NCI-H748 treated with DMSO at 0.1 percent for 48 hours (cell line): ENCODE measurements at regions not wholly inside any gene's neighbourhood (a gene's known extent, or its start where the extent isn't known, plus 50 kb on each side); places are given as distances from the start of the nearest gene placed in this dataset.

Experiments
- DNase-seq: peaks from one replicate; lab custom pipeline; 2025; lab: John Stamatoyannopoulos, UW

DNA sequence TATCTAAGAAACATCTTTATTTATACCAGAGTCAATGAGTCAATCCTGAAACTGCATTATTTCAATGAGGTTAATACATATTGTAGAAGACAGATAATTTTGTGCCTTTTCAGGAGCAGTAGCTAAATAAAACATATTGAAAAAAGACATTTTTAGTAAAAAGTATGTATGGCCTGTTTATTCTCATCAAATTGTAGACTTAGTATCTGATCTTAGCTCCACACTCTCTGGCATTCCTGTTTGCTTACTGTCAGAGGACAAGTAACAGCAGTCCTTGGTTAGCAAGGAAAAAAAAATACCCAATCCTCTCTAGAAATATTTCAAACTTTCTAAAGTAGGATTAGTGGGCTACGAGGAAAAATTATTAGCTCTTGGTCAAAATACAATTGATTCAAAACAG, 50.5 kb upstream of the GUCY1A1 start:
- no peak for DNase-seq

GRCh38 chr4:155615081-155615887, 51.4 kb upstream of the GUCY1A1 start:
- no peak for DNase-seq

DNA sequence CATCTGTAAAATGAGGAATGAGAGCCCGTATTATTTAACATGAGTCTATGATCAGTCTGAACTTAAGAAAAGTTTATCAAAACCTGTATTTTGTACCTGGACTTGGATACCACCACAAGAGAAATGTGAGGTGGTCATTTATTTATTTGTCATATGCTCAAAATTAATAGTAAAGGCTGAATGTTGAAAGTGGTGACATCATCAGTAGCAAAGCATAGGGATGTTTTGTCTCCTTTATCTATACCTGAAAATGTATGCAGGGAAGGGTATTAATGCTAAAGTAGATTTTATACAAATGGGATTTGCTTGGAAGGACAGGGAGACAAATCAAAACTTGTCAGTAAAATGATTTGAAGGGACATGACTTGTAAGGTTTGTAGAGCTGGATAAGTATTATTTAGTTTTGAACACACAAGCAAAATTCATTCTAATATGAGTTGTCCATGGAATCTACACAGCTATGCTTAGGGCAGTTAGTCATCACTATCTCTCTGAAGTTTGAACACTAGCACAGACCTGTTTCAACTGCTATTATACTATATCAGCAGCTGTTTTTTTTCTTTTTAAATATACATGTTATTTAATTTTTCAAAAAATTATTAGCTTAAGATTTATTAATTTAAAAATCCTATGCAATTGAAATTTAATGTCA, 52.4 kb upstream of the GUCY1A1 start:
- DNase-seq, result no peak

- DNase-seq, result no peak
Observed at GRCh38 chr4:155612074-155612473, 54.6 kb upstream of the GUCY1A1 start.

- no peak for DNase-seq
Observed at GRCh38 chr4:155611501-155611900, 55.1 kb upstream of the GUCY1A1 start.

GRCh38 chr4:155610143-155610542, 56.5 kb upstream of the GUCY1A1 start:
- DNase-seq, result no peak

GRCh38 chr4:155609455-155610059, 57.1 kb upstream of the GUCY1A1 start:
- DNase-seq, result no peak

- DNase-seq, result no peak
Observed at GRCh38 chr4:155608225-155608885, 58.3 kb upstream of the GUCY1A1 start.

GRCh38 chr4:155607481-155607880, 59.2 kb upstream of the GUCY1A1 start:
- DNase-seq, result no peak

DNA sequence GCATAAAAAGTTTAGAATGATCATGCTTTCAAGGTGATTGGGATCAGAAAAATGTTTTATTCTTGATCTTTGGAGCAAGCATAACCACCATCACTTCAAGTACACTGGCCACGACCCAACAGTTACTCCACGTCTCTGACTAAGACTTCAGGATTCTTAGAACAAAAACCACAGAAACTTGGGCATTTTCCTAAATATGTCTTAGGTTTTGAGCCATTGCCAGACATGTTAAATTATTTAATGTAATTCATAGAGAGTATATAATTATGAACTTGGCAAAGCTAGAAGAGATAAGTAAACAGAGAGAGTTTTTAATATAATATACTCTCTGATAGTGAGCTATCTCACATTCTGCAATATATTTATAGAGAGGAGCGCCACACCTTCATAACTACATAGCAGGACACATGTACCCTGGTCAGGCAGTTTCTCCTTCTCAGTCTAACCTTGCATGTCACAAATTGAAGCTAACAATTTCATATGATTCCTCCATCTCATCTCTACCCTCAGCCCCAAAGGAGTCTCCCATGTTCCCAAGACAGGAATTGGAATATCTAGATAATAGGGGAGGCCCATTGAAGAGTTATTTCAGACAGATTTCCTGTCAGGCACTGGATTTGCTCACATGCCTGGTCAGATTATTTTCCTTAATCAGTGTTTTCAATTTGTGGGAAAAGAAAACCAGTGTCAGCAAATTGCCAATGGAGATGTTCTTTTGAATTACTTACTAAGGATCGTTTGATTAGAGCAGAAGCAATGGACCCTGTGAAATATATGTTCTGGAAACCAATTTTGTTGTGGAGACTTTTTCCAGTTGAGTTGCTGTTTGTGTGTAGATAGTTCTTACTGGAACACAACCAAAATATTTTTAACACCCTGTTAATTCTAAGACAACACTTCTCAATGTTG, 61.7 kb upstream of the GUCY1A1 start:
- no peak for DNase-seq

- DNase-seq, result no peak
Observed at GRCh38 chr4:155603360-155603891, 63.2 kb upstream of the GUCY1A1 start.

DNA sequence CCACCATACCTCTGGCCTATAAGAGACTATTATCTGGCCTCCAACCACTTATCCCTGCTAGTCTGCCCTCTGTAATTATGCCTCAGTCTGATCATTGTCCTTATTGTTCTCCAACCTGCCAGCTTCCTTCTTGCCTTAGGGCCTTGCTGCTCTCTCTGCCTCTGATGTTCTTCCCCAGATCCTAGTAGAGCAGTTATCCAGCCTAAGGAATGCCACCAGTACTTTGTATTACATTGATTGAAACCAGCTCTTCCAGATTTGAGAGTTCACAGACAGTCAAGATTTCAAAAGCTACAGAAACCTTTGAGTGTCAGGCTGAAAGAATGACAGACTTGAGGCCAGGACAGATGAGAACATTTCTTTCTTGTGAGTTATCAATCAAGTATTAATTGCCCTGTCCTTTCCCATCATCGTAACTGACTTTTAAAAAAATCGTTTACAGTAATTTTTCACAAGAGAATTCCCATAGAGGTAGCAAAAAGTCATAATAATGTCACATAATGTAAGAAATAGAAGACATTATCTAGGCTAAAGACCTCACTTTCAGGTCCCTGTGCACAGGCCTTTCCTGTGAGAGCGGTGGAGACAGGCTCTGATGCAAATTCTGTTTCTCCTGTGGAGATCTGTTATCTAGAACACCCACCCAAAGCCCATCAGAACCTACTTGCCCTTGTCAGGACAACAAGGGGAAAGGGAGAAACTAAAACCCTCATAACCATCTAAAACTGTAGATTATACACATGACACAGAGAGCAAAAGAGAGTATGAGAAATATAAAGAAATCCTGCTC, 64.1 kb upstream of the GUCY1A1 start:
- no peak for DNase-seq

DNA sequence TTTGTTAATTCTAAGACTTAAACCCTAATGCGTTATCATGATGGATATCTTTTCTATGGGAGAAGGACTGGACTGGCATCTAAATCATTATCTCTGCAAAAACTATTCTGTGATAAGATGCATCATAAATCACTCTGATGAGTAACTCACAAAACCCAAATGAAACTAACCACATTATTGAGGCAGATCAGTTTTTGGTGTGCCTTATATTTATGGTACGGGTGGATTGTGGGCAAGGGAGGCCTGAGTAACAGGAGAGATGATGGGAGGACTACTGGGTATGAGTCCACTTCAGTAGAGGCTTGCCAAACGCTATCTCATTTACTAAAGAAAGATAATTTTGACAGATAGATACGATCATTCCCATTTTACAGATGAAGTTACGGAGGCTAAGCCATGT, 66.4 kb upstream of the GUCY1A1 start:
- no peak for DNase-seq

DNA sequence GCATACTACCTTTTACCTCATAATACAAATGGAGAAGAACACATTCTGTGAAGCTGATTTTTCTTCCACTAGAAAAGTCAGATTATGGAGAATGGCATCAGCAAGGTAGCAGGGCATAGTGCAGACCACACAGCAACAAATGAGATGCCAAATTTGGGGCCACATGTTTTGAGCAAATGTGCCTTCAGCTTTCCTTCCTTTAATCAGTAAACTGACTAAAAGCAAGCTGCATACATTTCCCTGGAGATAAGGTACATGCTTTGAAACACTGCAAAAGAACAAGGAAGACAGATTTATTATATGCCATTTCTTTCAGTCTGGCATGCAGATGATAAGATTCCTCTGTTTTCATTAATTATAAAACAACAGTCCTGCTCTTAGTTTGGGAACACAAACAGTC, 67.1 kb upstream of the GUCY1A1 start:
- no peak for DNase-seq

GRCh38 chr4:155599085-155599484, 67.6 kb upstream of the GUCY1A1 start:
- DNase-seq, result no peak

DNA sequence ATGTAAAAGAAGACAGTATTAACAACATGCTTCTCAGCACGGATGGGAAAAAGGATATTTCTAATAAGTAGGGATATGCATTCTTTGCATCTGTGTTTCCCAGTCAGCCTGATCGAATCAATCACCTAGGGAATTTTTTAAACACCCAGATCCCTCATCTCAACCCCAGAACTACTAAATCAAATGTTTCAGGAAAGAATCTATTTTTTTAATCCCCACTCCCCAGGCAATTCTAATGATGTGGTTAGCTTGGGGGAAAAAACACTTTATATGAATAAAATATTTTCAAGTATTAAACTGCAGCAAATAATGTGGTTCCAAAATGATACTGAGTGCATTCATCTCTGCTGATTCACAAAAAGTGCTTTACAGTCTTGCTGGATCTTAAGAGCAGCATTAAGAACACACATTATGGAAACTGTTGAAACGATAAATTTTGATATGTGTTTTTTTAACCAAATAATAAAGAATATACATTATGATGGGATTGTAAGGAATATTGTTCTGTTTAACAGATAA, 68.7 kb upstream of the GUCY1A1 start:
- no peak for DNase-seq

GRCh38 chr4:155597281-155597680, 69.4 kb upstream of the GUCY1A1 start:
- DNase-seq, result no peak

- DNase-seq, result no peak
Observed at GRCh38 chr4:155593793-155594192, 72.9 kb upstream of the GUCY1A1 start.

GRCh38 chr4:155592938-155593297, 73.7 kb upstream of the GUCY1A1 start:
- no peak for DNase-seq

DNA sequence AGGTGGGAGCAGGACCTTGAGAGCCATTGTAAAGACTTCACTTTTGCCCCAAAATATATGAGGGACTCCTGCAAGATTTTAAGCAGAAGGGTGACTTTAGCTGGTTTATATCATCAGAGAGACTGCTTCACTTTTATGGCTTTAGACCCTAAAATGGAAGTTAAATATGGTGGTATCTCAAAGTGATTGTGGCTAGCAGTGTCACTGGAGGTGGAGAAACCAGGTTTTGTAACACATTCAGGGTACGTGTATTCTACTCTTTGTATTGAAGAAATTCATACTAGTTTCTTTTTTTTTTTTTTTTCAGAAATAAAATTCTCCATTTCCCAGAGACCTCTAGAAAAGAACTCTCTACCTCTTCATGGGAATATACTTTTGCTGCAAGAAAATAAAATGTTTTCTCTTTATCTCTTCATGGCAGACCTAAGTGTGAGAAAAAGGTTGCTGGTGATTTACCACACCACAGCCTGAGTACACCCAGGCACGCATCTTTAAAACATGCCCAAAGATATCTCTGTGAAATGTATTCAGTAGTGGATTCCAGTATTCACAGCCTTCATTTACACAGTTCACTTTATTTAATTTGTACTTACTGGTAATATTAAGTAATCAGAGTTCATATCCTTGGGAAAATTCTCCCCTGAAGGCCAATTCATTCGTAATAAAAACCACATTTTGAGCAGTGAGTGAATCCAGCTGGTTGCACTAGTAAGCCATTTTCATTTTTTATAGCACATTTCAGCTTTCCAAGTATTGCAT, 74.3 kb upstream of the GUCY1A1 start:
- no peak for DNase-seq
